ENCODE measurements at regions not wholly inside any gene's neighbourhood (a gene's known extent, or its start where the extent isn't known, plus 50 kb on each side); places are given as distances from the start of the nearest gene placed in this dataset.

- intact Hi-C loops (cut with DNase I, micrococcal nuclease) = no loop called here
- H3K4me3 ChIP-seq = no peak overlapping the region
- no peaks in the 10 kb centered on the region for H3K9me3 ChIP-seq
- H3K36me3 ChIP-seq (ENCODE audit: low read depth) = no peaks in the 10 kb centered on the region
- ATAC-seq (no peak), DNase-seq (no peak)
- H3K4me1 ChIP-seq (ENCODE audit: low read depth) = no peaks in the 10 kb centered on the region
- no peak for TF ChIP-seq CTCF (IDR thresholded peaks at IDR 0.05)
Measured at GRCh38 chr6:47380251-47380650, 70.5 kb upstream of the TNFRSF21 start.

- intact Hi-C loops (cut with DNase I, micrococcal nuclease) = no loop called here
- no peak overlapping the region for H3K4me3 ChIP-seq
- H3K9me3 ChIP-seq = no peaks in the 10 kb centered on the region
- ATAC-seq (no peak), DNase-seq (no peak)
- no peak for TF ChIP-seq CTCF (IDR thresholded peaks at IDR 0.05)
- H3K36me3 ChIP-seq (ENCODE audit: low read depth) = no peaks in the 10 kb centered on the region
- H3K4me1 ChIP-seq (ENCODE audit: low read depth) = no peaks in the 10 kb centered on the region
Measured at GRCh38 chr6:47381036-47381435, 71.3 kb upstream of the TNFRSF21 start.

- ATAC-seq (no peak), DNase-seq (no peak)
- H3K9me3 ChIP-seq = no peaks in the 10 kb centered on the region
- TF ChIP-seq CTCF (IDR thresholded peaks at IDR 0.05) = no peak
- intact Hi-C loops (cut with DNase I, micrococcal nuclease) = no loop called here
- no peak overlapping the region for H3K4me3 ChIP-seq
- no peaks in the 10 kb centered on the region for H3K4me1 ChIP-seq (ENCODE audit: low read depth)
- no peaks in the 10 kb centered on the region for H3K36me3 ChIP-seq (ENCODE audit: low read depth)
Measured at GRCh38 chr6:47383360-47383759, 73.7 kb upstream of the TNFRSF21 start.

GRCh38 chr6:47391675-47392074 is 82.0 kb upstream of the TNFRSF21 start:
- intact Hi-C loops (cut with DNase I, micrococcal nuclease) = no loop called here
- no peak for TF ChIP-seq CTCF (IDR thresholded peaks at IDR 0.05)
- no peaks in the 10 kb centered on the region for H3K36me3 ChIP-seq (ENCODE audit: low read depth)

GRCh38 chr6:47392251-47392650 is 82.5 kb upstream of the TNFRSF21 start:
- TF ChIP-seq CTCF (IDR thresholded peaks at IDR 0.05) = no peak
- DNase-seq = no peak
- Histone ChIP-seq H3K4me3 (no peak overlapping the region), H3K4me1 (ENCODE audit: low read depth) (no peaks in the 10 kb centered on the region), H3K36me3 (ENCODE audit: low read depth) (no peaks in the 10 kb centered on the region), H3K9me3 (no peaks in the 10 kb centered on the region)
- no peak for ATAC-seq
- intact Hi-C loops (cut with DNase I, micrococcal nuclease) = no loop called here

More at GRCh38 chr6:47391675-47392074, 82.0 kb upstream of the TNFRSF21 start:
- Histone ChIP-seq H3K4me1 (ENCODE audit: low read depth) (no peaks in the 10 kb centered on the region), H3K4me3 (no peak overlapping the region), H3K9me3 (no peaks in the 10 kb centered on the region)
- ATAC-seq (no peak), DNase-seq (no peak)

GRCh38 chr6:47396401-47397069 is 81.1 kb upstream of the CD2AP start:
- Histone ChIP-seq H3K9me3 (no peaks in the 10 kb centered on the region), H3K4me3 (no peak overlapping the region), H3K4me1 (ENCODE audit: low read depth) (no peaks in the 10 kb centered on the region), H3K36me3 (ENCODE audit: low read depth) (no peaks in the 10 kb centered on the region)
- no peak for TF ChIP-seq CTCF (IDR thresholded peaks at IDR 0.05)
- no peak for ATAC-seq
- DNase-seq = no peak
- intact Hi-C loops (cut with DNase I, micrococcal nuclease) = no loop called here

Data from mucosa of descending colon (tissue), 3 donors.